AG04450 (cell line): ENCODE measurements at regions not wholly inside any gene's neighbourhood (a gene's known extent, or its start where the extent isn't known, plus 50 kb on each side); places are given as distances from the start of the nearest gene placed in this dataset.

Experiments used
- CTCF ChIA-PET: fragments of 300-600, 350-600 bp; formaldehyde crosslinking; extraction: SDS; loops from one replicate; lab custom pipeline; 2022; ENCODE audit warnings: antibody characterized with exemption, inconsistent platforms; lab: Charles Lee
- POLR2A ChIA-PET: fragments of 350-600 bp; formaldehyde crosslinking; extraction: SDS; loops from one replicate; lab custom pipeline; 2021; ENCODE audit warnings: antibody characterized with exemption, inconsistent platforms; lab: Yijun Ruan, JAX
- DNase-seq: peaks from one replicate; pipeline ENCODE4 v3.0.0-alpha.2; 2011; ENCODE audit warnings: low read depth, low spot score
- H3K27ac ChIP-seq: one replicate; pipeline ENCODE4 v1.5.1; 2012; ENCODE audit warnings: low read depth, low read length, control low read depth
- H3K27me3 ChIP-seq: one replicate; pipeline ENCODE4 v1.6.0; 2012; ENCODE audit warnings: low read length; ENCODE audit not compliant: control insufficient read depth, insufficient read depth
- H3K4me3 ChIP-seq: 2 replicates; pipeline ENCODE4 v1.5.1; 2011; ENCODE audit warnings: mild to moderate bottlenecking, low read depth, low read length, control low read depth
- H3K9me3 ChIP-seq: 2 replicates; pipeline ENCODE4 v1.5.1; 2012; ENCODE audit warnings: low read length; ENCODE audit not compliant: control insufficient read depth, insufficient read depth
- CTCF ChIP-seq: IDR thresholded peaks from 2 replicates; pipeline ENCODE4 v1.5.1; 2011; ENCODE audit warnings: low read depth, low read length, control low read depth, inconsistent platforms

GRCh38 chr2:215622837-215623236 is 187.0 kb upstream of the FN1 start:
- H3K4me3 ChIP-seq = no peak overlapping the region
- ChIA-PET CTCF (no interaction called here), POLR2A (no interaction called here)
- TF ChIP-seq CTCF = no peak
- no peaks in the 10 kb centered on the region for H3K9me3 ChIP-seq
- no peak overlapping the region for H3K27ac ChIP-seq
- DNase-seq = no peak
- H3K27me3 ChIP-seq = no peaks in the 10 kb centered on the region

GRCh38 chr2:215621381-215621780 is 185.5 kb upstream of the FN1 start:
- Histone ChIP-seq H3K4me3 (no peak overlapping the region), H3K27me3 (no peaks in the 10 kb centered on the region), H3K27ac (no peak overlapping the region), H3K9me3 (no peaks in the 10 kb centered on the region)
- no peak for DNase-seq
- CTCF ChIA-PET = no interaction called here
- POLR2A ChIA-PET = interaction anchor here (0.6 kb wide), 1 partner anchor 35 kb away, joined by 3 read pairs; no protein-coding TSS in a partner anchor
- no peak for TF ChIP-seq CTCF

GRCh38 chr2:215620528-215620927 is 184.7 kb upstream of the FN1 start:
- no peak for DNase-seq
- CTCF ChIA-PET = no interaction called here
- no peak overlapping the region for H3K4me3 ChIP-seq
- H3K27me3 ChIP-seq = no peaks in the 10 kb centered on the region
- H3K9me3 ChIP-seq = no peaks in the 10 kb centered on the region
- no peak overlapping the region for H3K27ac ChIP-seq
- TF ChIP-seq CTCF = no peak
- POLR2A ChIA-PET = no interaction called here

GRCh38 chr2:215619989-215620388 is 184.1 kb upstream of the FN1 start:
- Histone ChIP-seq H3K27me3 (no peaks in the 10 kb centered on the region), H3K27ac (no peak overlapping the region), H3K4me3 (no peak overlapping the region), H3K9me3 (peaks cover 5% of the 10 kb centered on the region)
- ChIA-PET CTCF (no interaction called here), POLR2A (no interaction called here)
- no peak for DNase-seq
- no peak for TF ChIP-seq CTCF

GRCh38 chr2:215619022-215619958 is 183.4 kb upstream of the FN1 start:
- no peak overlapping the region for H3K27ac ChIP-seq
- peaks cover 7% of the 10 kb centered on the region for H3K9me3 ChIP-seq
- ChIA-PET CTCF (no interaction called here), POLR2A (no interaction called here)
- H3K27me3 ChIP-seq = no peaks in the 10 kb centered on the region
- no peak overlapping the region for H3K4me3 ChIP-seq
- TF ChIP-seq CTCF = no peak
- no peak for DNase-seq
